ENCODE measurements at regions not wholly inside any gene's neighbourhood (a gene's known extent, or its start where the extent isn't known, plus 50 kb on each side); places are given as distances from the start of the nearest gene placed in this dataset.

GRCh38 chr1:25098717-25099116 lies 133.6 kb downstream of the SYF2 start:
- Histone ChIP-seq H3K27me3 (no peaks in the 10 kb centered on the region), H3K4me3 (no peak overlapping the region), H3K9me3 (peaks cover 0 to 4% (median 0%) of the 10 kb centered on the region in 3 donors), H3K27ac (no peak overlapping the region), H3K36me3 (replicated peaks in 1 of 2; ENCODE audit: insufficient read depth in 1 of 2, low read depth in 2 of 2) (no peaks in the 10 kb centered on the region), H3K4me1 (no peaks in the 10 kb centered on the region)
- WGBS, 2 donors = 25 to 56% methylated on average over 2 to 4 of the region's 4 CpGs
- DNase-seq (no peak), ATAC-seq (no peak)
- intact Hi-C loops (cut with DNase I) = no loop called here
- TF ChIP-seq CTCF (IDR thresholded peaks at IDR 0.05) (no peak), POLR2A (IDR thresholded peaks at IDR 0.05) (no peak)

GRCh38 chr1:25096307-25097150 lies 135.8 kb downstream of the SYF2 start:
- WGBS, 2 donors = 64 to 73% methylated on average over 8 of the region's 8 CpGs
- no peaks in the 10 kb centered on the region for H3K36me3 ChIP-seq (replicated peaks in 1 of 2; ENCODE audit: insufficient read depth in 1 of 2, low read depth in 2 of 2)
- TF ChIP-seq POLR2A (IDR thresholded peaks at IDR 0.05) = no peak
- TF ChIP-seq CTCF (IDR thresholded peaks at IDR 0.05) = no peak
- H3K4me1 ChIP-seq = no peaks in the 10 kb centered on the region
- peaks cover 0 to 4% (median 0%) of the 10 kb centered on the region in 3 donors for H3K9me3 ChIP-seq
- ATAC-seq (no peak), DNase-seq (no peak)
- H3K27me3 ChIP-seq = no peaks in the 10 kb centered on the region
- H3K27ac ChIP-seq = no peak overlapping the region
- intact Hi-C loops (cut with DNase I) = no loop called here
- no peak overlapping the region for H3K4me3 ChIP-seq

- H3K9me3 ChIP-seq = peaks cover 0 to 4% (median 0%) of the 10 kb centered on the region in 3 donors
- H3K4me3 ChIP-seq = no peak overlapping the region
- TF ChIP-seq CTCF (IDR thresholded peaks at IDR 0.05) (no peak), POLR2A (IDR thresholded peaks at IDR 0.05) (no peak)
- no peak overlapping the region for H3K27ac ChIP-seq
- intact Hi-C loops (cut with DNase I) = no loop called here
- no peaks in the 10 kb centered on the region for H3K4me1 ChIP-seq
- ATAC-seq = no peak
- no peak for DNase-seq
- no peaks in the 10 kb centered on the region for H3K36me3 ChIP-seq (replicated peaks in 1 of 2; ENCODE audit: insufficient read depth in 1 of 2, low read depth in 2 of 2)
- WGBS, 2 donors = 61 to 82% methylated on average over 5 of the region's 5 CpGs
- H3K27me3 ChIP-seq = no peaks in the 10 kb centered on the region
Observed at GRCh38 chr1:25095635-25096200, 136.6 kb downstream of the SYF2 start.

GRCh38 chr1:25094995-25095394 lies 137.3 kb downstream of the SYF2 start:
- TF ChIP-seq POLR2A (IDR thresholded peaks at IDR 0.05) (no peak), CTCF (IDR thresholded peaks at IDR 0.05) (no peak)
- no peak overlapping the region for H3K27ac ChIP-seq
- intact Hi-C loops (cut with DNase I) = no loop called here
- H3K4me3 ChIP-seq = no peak overlapping the region
- no peaks in the 10 kb centered on the region for H3K27me3 ChIP-seq
- H3K9me3 ChIP-seq = peaks cover 0 to 4% (median 0%) of the 10 kb centered on the region in 3 donors
- H3K36me3 ChIP-seq (replicated peaks in 1 of 2; ENCODE audit: insufficient read depth in 1 of 2, low read depth in 2 of 2) = no peaks in the 10 kb centered on the region
- H3K4me1 ChIP-seq = no peaks in the 10 kb centered on the region
- DNase-seq (no peak), ATAC-seq (no peak)
- WGBS, 2 donors = 75 to 85% methylated on average over 10 of the region's 10 CpGs
